NCI-H1694 treated with DMSO at 0.1 percent for 48 hours (cell line): ENCODE measurements at regions not wholly inside any gene's neighbourhood (a gene's known extent, or its start where the extent isn't known, plus 50 kb on each side); places are given as distances from the start of the nearest gene placed in this dataset.
"Not testable (repeated sequence)": the region's sequence is repeated elsewhere in the genome, so short reads cannot be mapped to it uniquely, and the experiment has no call there.

ENCODE experiments used
- DNase-seq: peaks from one replicate; lab custom pipeline; 2025; lab: John Stamatoyannopoulos, UW

DNA sequence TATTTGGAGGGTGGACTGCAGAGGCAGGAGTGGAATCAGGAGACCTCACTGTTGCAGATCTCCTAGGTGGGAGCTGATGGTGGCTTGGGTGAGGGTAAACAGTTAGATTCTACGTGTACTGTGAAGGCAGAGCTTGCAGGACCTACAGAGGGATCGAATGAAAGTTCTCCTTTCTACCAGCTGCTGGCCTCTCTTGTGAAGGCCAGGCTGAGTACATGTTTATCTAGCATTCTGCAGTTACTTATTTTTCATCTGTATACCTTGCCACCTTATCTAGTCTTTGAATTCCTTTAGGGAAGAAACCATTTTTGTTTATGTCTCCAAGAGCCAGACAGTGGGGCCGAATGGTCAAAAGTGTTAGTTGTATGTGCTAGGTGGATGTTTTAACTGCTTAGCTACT is 57.6 kb downstream of the PTTG1 start:
- DNase-seq: no peak

DNA sequence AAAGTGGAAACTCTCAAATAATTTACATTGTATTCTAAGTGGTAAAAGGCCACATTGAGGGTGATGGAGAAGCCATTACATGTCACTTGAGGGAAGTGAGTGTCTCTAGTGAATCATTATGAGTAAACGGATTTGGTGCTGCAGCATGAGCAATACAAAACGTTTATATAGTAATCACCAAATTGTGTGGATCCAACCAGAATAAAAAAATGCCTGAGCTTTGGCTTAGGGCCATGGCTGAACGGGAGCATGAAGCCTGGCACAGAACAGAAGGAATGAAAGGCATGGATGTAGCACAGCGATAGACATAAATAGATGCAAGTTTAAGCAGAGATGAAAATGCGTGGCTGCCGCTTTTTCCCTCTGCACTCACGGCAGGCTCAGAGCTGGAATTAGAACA is 58.3 kb downstream of the PTTG1 start:
- no peak for DNase-seq

DNA sequence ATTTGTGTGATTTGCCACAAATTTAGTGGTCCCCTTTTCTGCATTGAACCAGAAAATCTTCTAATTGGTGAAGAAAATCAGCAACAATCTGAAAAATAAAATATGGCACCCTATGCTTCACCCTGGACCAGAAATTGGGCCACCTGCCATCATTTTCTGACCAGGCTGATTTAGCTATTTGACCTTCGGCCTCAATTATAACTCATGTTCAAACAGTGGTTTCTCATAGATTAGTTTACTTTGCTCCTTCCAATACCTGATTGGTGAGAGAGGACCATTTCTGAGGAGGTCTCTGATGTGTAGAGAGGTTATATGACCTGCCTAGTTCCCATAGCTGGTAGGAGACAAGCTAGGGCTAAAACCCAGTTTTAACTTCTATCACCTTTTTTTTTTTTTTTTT is 59.0 kb downstream of the PTTG1 start:
- DNase-seq: no peak

DNA sequence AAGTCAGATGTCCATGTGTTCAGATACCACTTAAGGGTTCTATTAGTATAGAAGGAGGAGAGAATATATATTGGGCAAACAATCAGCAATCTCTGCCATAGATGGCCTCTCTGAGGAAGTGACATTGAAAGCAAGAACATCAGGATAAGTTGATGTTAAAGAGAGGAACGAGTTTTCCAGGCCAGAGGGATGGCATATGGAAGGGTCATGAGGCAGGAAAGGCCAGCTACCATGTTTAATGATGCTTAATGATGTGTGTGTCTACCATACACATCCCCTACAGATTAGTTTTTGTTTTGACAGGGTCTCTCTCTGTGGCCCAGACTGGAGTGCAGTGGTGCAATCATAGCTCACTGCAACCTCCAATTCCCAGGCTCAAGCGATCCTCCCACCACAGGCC is 63.0 kb downstream of the PTTG1 start:
- DNase-seq: no peak

DNA sequence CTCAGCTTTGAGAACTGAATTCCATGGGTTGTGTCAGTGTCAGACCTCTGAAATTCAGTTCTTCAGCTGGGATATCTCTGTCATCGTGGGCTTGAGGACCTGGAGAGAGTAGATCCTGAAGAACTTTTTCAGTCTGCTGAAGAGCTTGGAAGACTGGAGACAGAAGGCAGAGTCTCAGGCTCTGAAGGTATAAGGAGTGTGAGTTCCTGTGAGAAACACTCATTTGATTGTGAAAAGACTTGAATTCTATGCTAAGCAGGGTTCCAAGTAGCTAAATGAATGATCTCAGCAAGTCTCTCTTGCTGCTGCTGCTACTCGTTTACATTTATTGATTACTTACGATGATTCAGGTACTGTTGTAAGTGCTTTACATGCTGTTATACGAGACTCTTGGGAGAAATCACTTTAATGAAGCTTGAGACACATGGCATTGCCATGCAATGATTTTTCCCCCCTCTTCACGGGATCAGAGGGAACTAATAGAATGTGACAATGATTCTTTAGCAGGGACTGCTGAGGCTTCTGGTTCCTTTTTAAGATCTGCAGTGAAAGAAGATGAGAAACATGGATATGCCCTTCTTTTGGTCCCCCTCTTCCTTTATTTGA is 63.8 kb downstream of the PTTG1 start:
- no peak for DNase-seq

DNA sequence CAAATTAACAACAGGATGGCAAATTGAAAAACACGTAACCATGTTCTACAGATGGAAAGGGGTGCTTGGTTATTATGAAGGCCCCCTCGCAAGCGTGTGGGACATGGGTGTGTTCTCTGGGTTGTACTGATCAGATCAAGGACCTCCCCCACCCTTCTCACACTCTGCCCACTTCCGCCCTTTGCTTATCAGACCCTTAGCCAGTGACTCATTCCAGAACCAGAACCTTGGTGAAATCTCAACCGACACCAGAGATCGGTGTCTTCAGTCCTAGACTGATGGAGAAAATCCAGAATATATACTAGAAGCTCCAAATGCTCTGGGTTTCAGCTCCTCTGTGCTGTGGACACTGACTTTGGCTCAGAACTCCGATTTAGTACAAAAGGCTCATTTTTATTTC is 64.9 kb downstream of the PTTG1 start:
- DNase-seq: no peak

DNA sequence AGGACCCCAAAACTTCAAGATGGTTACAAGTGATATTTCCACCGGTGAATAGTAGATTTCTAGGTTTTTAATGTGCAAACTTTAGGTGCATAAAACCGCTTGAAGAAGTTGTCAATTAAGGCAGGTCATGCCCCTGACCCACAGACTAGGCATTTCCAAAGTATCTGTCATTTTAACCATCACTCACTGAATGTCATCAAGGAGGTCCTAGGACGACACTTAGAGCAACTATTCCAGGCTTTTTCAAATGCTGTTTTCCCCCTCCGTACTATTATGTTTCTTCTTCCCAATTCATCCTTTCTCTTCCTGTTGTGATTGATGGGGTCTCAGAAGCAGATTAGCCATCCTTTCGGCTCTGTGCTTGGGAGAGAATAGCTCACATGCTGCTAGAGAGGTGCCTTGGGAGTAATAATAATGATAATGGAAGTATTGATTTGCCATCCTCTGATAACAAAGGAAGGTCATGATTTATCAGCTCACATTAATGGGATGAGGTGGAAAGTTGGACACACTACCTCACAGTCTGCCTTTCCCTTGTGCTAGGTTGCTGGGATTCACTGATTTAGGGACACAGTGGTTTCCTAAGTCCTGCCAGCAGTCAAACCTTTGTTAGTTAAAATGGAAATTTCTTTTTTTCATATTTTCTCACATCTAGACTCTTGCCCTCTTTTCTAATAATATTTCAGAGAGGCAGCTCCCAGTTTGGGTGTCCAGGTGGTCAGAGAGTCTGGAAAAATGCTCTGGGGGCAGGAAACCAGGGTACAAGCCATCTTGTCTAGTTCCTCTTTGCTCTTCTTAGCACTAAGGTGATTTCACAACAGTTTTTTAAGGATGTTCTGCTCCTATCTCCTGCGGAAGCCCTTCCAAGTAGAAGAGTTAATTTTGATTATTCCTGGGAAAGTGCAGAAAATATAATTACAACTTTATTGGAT is 67.0 kb downstream of the PTTG1 start:
- no peak for DNase-seq

DNA sequence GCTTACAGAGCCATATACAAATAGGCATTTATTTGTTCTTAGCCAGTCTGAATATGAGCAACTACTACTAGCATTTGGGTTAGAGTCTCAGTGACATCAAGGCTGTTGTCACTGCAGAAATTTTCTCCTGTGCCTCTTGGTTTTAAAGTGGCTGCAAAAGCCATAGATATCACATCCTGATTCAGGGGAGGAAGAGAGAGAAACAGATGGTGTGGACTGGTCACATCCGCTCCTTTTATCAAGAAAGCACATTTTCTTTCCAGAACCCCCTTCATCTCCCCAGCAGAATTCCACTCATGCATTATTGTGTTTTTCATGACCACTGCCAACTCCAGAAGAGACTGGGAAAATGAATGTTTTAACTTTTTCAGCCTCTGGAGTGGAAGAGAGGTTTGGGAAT is 69.8 kb downstream of the PTTG1 start:
- DNase-seq: no peak

DNA sequence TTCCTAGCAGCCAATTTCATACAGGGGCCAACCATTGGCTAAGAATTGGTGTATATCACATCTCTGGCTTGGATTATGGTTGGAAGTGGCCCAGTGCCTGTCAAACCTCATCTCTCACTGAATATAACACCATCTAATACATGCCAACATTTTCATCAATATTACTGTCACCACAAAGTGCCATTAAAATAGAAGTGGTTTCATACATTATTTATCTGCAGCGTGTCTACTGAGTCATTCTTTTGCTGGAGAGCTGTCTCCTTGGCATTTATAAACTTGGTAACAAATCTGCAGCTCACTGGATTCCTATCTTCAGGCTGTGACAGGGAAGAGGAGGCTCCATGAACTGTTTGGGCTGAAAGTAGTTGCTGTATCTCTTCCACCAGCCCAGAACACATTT is 70.9 kb downstream of the PTTG1 start:
- no peak for DNase-seq

DNA sequence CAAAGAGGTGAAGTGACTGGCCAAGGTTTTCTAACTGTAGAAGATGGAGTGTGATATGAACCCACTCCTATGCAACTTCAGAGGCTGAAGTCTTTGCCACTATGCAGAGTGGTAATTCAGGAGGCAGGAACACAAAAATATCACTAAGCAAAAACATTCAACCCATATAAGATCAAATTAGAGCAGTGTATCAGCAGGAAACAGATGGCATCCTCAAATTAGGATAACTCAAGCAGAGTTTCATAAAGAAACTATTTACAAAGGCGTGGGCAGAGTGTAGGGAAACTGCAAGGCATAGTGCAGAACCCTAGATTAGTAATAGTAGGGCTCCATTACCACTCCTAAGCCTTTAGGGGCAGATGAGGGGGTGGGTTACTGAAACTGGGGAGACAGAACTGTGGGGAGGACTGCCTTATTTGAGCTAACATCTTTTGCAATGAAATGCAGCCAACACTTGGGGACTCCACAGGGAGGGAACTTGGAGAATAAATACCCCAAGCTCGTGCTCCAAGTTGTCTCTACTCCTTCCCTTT is 72.2 kb downstream of the PTTG1 start:
- no peak for DNase-seq

DNA sequence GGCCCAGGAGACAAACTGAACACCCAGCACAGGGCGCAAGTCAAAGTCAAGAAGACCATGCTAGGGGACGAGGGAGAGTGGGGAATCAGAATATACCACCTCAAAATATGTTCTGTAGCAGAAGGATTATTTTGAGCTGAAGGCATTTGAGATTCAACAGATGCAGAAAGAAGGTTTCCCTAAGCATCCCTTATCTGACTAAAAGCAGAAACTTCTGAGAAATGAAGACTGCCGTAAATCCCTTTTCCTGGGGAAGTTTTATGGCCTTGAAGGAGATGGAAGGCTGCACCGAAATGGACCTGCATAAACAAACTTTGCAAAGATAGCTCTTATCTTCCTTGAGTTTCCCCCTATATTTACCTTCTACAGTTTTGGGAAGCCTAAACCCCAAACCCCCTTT is 72.8 kb downstream of the PTTG1 start:
- no peak for DNase-seq

DNA sequence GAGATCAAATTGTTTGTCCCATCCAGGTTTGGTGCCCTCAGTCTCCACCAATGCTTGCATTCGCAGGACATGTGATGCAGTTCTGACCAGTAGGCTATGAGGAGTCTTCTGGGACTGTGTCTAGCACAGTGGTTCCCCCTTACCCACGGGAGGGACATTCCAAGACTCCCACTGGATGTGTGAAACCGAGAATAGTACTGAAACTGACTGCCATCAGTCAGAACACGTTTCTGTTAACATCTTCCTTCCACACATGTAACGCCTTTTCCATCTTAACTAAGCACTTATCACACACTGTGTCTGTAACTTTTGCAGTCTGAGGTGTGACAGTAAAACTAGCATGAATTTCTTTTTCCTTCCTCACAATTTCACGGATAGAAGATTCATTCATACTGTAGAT is 74.7 kb downstream of the PTTG1 start:
- DNase-seq: no peak

DNA sequence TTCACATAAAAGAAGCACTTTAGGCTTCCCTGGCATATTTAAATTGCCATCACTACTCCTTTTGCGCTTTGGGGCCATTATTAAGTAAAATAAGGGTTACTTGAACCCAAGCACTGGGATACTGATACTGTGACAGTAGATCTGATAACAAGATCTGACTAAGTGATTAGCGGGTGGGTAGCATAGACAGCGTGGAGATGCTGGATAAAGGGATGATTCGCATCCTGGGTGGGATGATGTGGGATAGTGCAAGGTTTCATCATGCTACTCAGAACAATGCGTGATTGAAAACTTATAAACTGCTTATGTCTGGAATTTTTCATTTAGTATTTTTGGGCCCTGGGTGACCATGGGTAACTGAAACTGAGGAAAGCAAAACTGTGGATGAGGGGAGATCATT is 75.1 kb downstream of the PTTG1 start:
- no peak for DNase-seq

DNA sequence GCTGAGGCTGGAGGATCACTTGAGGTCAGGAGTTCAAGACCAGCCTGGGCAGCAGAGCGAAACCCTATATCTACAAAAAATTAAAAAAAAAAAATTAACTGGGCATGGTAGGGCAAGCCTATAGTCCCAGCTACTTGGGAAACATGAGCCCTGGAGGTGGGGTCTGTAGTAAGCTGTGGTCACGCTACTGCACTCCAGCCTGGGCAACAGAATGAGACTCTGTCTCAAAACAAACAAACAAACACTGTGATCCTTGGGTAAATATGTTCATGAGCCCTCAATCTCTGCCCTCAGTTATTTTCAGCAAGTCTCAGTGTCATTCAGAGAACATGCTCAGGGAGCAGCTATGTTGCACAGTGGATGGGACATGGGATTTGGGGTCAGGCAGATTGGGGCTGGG is 76.2 kb downstream of the PTTG1 start:
- DNase-seq: no peak

DNA sequence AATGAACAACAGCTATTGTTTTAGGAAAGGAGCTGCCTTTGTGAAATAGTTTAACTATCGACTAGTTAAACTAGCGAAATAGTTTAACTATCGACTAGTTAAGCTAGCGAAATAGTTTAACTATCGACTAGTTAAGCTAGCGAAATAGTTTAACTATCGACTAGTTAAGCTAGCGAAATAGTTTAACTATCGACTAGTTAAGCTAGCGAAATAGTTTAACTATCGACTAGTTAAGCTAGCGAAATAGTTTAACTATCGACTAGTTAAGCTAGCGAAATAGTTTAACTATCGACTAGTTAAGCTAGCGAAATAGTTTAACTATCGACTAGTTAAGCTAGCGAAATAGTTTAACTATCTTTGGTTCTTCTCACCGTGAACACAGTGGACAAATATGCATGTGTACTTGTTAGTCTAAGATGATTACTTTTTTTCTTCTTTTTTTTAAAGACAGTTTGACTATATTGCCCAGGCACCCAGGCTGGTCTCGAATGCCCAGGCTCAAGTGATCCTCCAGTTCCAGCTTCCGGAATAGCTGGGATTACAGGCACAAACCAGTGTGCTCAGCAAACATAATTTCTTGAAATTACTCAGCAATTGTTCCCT is 76.9 kb downstream of the PTTG1 start:
- DNase-seq: not testable (repeated sequence)

DNA sequence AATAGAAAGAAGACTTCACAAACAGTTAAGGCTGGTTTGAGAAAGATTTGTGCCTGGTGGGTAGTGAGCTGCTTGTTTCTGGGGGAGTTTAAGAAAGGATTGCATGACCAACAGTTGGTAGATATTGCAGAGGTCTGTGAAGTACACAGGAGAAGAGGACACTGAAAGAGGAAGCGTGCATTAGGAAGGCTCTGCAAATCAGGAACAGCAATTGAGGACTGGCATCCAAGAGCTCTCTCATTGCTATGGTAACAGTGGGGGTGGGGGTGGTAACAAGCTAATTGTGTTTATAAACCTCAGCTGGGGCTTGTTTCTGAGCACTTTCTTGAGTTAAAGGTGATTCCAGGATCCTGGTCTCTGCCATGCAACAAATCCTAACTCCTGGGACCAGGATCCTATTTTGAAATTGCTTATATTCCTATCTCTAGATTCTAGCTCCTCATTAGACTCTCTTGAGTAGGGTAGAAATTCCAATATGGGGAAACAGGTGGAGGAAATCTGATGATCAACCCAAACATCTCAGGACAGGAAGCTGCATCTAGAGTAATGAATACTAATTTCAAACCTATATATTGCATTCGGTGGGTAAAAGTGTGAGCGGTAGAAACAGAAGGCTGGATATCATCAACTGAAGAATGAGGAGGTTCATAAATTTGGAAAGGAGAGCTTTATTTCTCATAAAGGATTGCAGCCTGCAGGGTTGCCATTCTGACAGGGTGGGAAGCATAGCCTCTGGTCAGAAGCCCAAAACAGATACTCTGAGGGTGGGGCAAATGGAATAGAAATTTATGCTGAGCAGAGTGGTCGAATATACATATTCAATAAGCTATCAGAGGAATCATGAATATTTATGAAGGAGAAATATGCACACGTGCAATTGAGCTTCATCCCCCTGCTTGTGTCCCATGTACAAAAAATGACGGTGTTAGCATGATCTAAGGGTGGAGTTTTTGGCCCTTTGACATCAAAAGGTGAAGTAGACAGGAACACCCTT is 79.4 kb downstream of the PTTG1 start:
- no peak for DNase-seq

DNA sequence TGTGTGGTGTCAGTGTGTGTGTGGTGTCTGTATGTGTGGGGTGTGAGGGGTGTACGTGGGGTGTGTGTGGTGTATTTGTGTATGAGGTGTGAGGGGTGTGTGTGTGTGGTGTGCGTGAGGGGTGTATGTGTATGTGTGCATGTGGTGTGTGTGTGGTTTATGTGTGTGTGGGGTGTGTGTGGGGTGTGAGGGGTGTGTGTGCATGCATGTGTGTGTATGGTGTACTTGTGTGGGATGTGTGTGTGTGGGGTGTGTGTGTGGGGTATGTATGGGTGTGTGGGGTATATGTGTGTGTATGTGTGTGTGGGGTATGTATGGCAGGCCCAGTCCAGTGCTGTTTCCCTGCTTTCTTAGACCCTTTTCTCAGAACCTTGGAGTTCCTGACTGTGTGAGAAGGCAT is 83.3 kb downstream of the PTTG1 start:
- DNase-seq: no peak

DNA sequence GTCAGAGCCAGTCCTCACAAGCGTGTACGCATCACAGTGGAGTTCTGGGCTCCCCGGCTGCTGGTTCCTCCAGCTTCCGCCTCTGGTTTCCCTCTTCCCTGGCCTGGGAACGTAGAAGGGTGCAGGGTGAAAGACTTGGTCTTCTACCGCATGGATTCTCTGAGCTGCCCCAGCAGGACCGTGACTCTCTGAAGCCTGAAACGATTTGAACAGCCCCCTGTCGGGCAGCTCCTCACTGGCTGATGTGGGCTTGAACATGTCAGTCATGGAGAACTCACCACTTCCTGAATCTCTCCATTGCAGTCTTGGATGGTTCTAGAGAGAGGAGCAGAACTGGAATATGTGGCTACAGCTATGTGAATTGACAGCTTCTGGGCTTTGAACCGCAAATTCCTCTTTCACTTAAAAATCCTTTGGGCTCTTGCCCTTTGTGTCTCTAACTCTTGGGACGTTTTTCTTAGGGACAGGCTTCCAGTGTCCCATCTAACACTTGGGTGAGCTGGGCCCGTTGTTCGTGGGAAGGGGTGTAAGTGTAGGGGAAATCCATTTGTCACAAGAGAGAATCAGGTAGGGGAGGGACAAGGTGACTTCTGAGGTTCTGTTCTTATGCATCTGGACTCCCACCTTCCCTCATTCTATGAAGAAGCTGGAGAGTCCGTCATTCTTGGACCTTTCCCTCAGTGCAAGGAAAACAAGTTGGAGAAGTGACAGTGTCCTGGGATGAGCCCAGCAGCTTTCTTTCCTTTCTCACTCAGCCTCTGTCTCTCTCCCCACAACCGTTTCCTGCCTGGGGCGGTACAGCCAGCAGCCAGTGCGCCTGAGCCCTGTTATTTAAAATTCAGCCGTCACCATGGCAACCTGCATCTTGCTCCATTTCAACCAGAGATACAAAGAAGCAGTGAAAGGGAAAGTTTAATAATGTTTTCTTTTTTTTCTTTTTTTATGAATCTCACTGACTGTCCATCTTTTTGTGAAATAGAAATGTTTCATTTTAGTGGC is 84.7 kb downstream of the PTTG1 start:
- no peak for DNase-seq

DNA sequence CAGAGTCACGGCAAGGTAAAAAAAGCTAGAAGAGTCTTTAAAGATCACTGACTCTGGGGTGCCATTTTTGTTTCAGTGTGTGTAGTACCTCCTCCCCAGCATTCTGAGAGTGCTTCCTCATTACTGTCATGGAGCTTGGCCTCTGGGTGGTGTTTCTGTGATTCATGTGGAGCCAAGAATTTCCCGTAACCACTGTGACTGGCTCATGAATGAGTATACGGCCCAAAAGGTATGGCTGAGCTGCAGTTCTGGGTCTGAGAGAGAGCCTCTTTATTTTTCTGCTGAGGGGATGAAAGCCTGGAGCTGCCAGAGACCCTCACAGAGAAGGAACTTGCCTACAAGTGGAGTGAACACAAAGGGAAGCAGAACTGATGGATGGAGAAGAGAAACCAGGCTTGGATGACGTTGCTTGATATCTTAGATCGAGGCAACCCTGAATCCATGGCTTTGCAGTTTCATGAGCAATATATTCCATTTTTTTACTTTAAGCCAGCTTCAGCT is 85.6 kb downstream of the PTTG1 start:
- no peak for DNase-seq

DNA sequence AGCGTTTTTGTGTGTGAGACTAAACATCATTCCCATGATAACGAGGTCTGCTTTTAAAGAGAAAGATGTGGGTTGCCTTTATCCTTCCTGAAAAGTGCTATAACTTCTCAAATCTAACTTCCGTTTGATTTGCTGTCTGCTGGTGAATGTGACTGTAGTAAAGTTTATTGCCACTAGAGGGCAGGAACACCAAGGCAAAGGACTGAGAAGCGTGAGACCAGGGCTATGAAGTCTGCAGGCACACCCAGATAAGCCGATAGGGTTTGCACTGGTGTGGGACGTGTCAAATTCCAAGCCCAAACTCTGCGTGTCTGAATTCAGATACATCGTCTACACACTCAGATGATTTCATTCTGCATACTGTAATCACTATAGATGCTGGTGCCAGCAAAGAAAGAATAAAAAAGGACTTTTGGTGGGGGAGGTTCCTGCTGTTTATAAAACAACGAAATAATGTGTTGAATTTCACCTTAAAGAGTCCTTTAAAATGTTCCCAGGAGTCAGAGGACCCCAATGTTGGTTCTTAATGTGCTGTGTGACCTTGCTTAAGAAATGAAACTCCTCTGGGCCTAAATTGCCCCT is 87.2 kb downstream of the PTTG1 start:
- DNase-seq: peak; percentile 63
